ENCODE measurements at regions not wholly inside any gene's neighbourhood (a gene's known extent, or its start where the extent isn't known, plus 50 kb on each side); places are given as distances from the start of the nearest gene placed in this dataset.

GRCh38 chr5:8184455-8185063 is 315.6 kb downstream of the MTRR start:
- TF ChIP-seq CBX5 (IDR thresholded peaks at IDR 0.05; ENCODE audit: low read depth) (no peak), EZH2 (IDR thresholded peaks at IDR 0.05; ENCODE audit: borderline replicate concordance, control insufficient read depth, low read depth, low read length) (no peak), HDAC2 (IDR thresholded peaks at IDR 0.05) (no peak), ZNF217 (IDR thresholded peaks at IDR 0.05) (no peak), POLR2AphosphoS5 (IDR thresholded peaks at IDR 0.05; ENCODE audit: low read length) (no peak), ATF3 (IDR thresholded peaks at IDR 0.05; ENCODE audit: borderline replicate concordance, extremely low read depth, low read depth, low read length) (no peak), ZZZ3 (IDR thresholded peaks at IDR 0.05; ENCODE audit: control insufficient read depth, insufficient read length, low read depth) (no peak), CTCF (IDR thresholded peaks at IDR 0.05 in 2 of 3, conservative IDR thresholded peaks at IDR 0.05 in 1 of 3; ENCODE audit: control insufficient read depth in 2 of 3, extremely low read depth in 1 of 3, insufficient read depth in 1 of 3, low read depth in 3 of 3, low read length in 3 of 3) (peak; percentile 73 to 95 (median 91)), POLR2A (IDR thresholded peaks at IDR 0.05; ENCODE audit: low read depth, low read length) (no peak), MYC (IDR thresholded peaks at IDR 0.05; ENCODE audit: insufficient read depth, insufficient read length, insufficient replicate concordance, low read length, severe bottlenecking) (no peak), MXI1 (IDR thresholded peaks at IDR 0.05; ENCODE audit: low read depth, low read length) (no peak), ZNF687 (IDR thresholded peaks at IDR 0.05) (no peak), NFYA (IDR thresholded peaks at IDR 0.05; ENCODE audit: borderline replicate concordance, low read depth, low read length) (no peak)

Measured in GM12878 (cell line).